ENCODE measurements at regions not wholly inside any gene's neighbourhood (a gene's known extent, or its start where the extent isn't known, plus 50 kb on each side); places are given as distances from the start of the nearest gene placed in this dataset.

GRCh38 chr12:127943481-127944210 lies 323.3 kb upstream of the TMEM132C start:
- no peak for TF ChIP-seq CTCF (IDR thresholded peaks at IDR 0.05; ENCODE audit: low read length, missing control alignments)
- H3K4me3 ChIP-seq (replicated peaks; ENCODE audit: low read depth, low read length), result no peak overlapping the region
- DNase-seq (ENCODE audit: low read depth), result no peak

GRCh38 chr12:127944211-127944899 lies 322.6 kb upstream of the TMEM132C start:
- H3K4me3 ChIP-seq (replicated peaks; ENCODE audit: low read depth, low read length), result no peak overlapping the region
- TF ChIP-seq CTCF (IDR thresholded peaks at IDR 0.05; ENCODE audit: low read length, missing control alignments), result no peak
- DNase-seq (ENCODE audit: low read depth), result no peak

- TF ChIP-seq CTCF (IDR thresholded peaks at IDR 0.05; ENCODE audit: low read length, missing control alignments), result no peak
- no peak for DNase-seq (ENCODE audit: low read depth)
Observed at GRCh38 chr12:127957001-127957660, 309.8 kb upstream of the TMEM132C start.

GRCh38 chr12:127962303-127962702 lies 304.7 kb upstream of the TMEM132C start:
- DNase-seq (ENCODE audit: low read depth), result no peak
- no peak for TF ChIP-seq CTCF (IDR thresholded peaks at IDR 0.05; ENCODE audit: low read length, missing control alignments)
- no peak overlapping the region for H3K4me3 ChIP-seq (replicated peaks; ENCODE audit: low read depth, low read length)

More at GRCh38 chr12:127957001-127957660, 309.8 kb upstream of the TMEM132C start:
- H3K4me3 ChIP-seq (replicated peaks; ENCODE audit: low read depth, low read length), result no peak overlapping the region

GRCh38 chr12:127963933-127964332 lies 303.0 kb upstream of the TMEM132C start:
- H3K4me3 ChIP-seq (replicated peaks; ENCODE audit: low read depth, low read length), result no peak overlapping the region
- no peak for DNase-seq (ENCODE audit: low read depth)
- TF ChIP-seq CTCF (IDR thresholded peaks at IDR 0.05; ENCODE audit: low read length, missing control alignments), result no peak

- no peak for TF ChIP-seq CTCF (IDR thresholded peaks at IDR 0.05; ENCODE audit: low read length, missing control alignments)
- DNase-seq (ENCODE audit: low read depth), result peak; percentile 9
- H3K4me3 ChIP-seq (replicated peaks; ENCODE audit: low read depth, low read length), result no peak overlapping the region
Observed at GRCh38 chr12:127964717-127965116, 302.3 kb upstream of the TMEM132C start.

Measured in fibroblast of pulmonary artery (primary cell).